ENCODE measurements at regions not wholly inside any gene's neighbourhood (a gene's known extent, or its start where the extent isn't known, plus 50 kb on each side); places are given as distances from the start of the nearest gene placed in this dataset.
"Not testable (repeated sequence)": the region's sequence is repeated elsewhere in the genome, so short reads cannot be mapped to it uniquely, and the experiment has no call there.

- no peak for DNase-seq (ENCODE audit: low spot score in 2 of 2)
- no peak for FAIRE-seq
Measured at GRCh38 chr7:149570784-149571183, 73.2 kb upstream of the ZNF746 start.

- FAIRE-seq (no peak), DNase-seq (ENCODE audit: low spot score in 2 of 2) (no peak)
Measured at GRCh38 chr7:149569726-149570422, 72.3 kb upstream of the ZNF746 start.

GRCh38 chr7:149569025-149569725 lies 71.6 kb upstream of the ZNF746 start:
- FAIRE-seq (no peak), DNase-seq (ENCODE audit: low spot score in 2 of 2) (no peak)

- DNase-seq (ENCODE audit: low spot score in 2 of 2) (no peak), FAIRE-seq (no peak)
Measured at GRCh38 chr7:149568218-149568617, 70.6 kb upstream of the ZNF746 start.

- FAIRE-seq = no peak
- no peak for DNase-seq (ENCODE audit: low spot score in 2 of 2)
Measured at GRCh38 chr7:149566103-149566502, 68.5 kb upstream of the ZNF746 start.

- DNase-seq (ENCODE audit: low spot score in 2 of 2) (no peak), FAIRE-seq (no peak)
Measured at GRCh38 chr7:149565096-149565382, 67.4 kb upstream of the ZNF746 start.

GRCh38 chr7:149564340-149565095 lies 66.9 kb upstream of the ZNF746 start:
- FAIRE-seq (no peak), DNase-seq (ENCODE audit: low spot score in 2 of 2) (no peak)

GRCh38 chr7:149562602-149563001 lies 65.0 kb upstream of the ZNF746 start:
- FAIRE-seq = no peak
- DNase-seq (ENCODE audit: low spot score in 2 of 2) = no peak

GRCh38 chr7:149561072-149561471 lies 63.5 kb upstream of the ZNF746 start:
- no peak for FAIRE-seq
- DNase-seq (ENCODE audit: low spot score in 2 of 2) = no peak

- DNase-seq (ENCODE audit: low spot score in 2 of 2) (no peak), FAIRE-seq (no peak)
Measured at GRCh38 chr7:149559711-149560110, 62.1 kb upstream of the ZNF746 start.

GRCh38 chr7:149558149-149558861 lies 60.7 kb upstream of the ZNF746 start:
- FAIRE-seq = no peak

GRCh38 chr7:149556525-149556924 lies 58.9 kb upstream of the ZNF746 start:
- FAIRE-seq; DNase-seq (ENCODE audit: low spot score in 2 of 2): not testable (repeated sequence)

More at GRCh38 chr7:149558149-149558861, 60.7 kb upstream of the ZNF746 start:
- no peak for DNase-seq (ENCODE audit: low spot score in 2 of 2)

- FAIRE-seq; DNase-seq (ENCODE audit: low spot score in 2 of 2): not testable (repeated sequence)
Measured at GRCh38 chr7:149554821-149555220, 57.2 kb upstream of the ZNF746 start.

- not testable (repeated sequence) for DNase-seq (ENCODE audit: low spot score in 2 of 2); FAIRE-seq
Measured at GRCh38 chr7:149553991-149554390, 56.4 kb upstream of the ZNF746 start.

- FAIRE-seq = no peak
Measured at GRCh38 chr7:149552799-149553198, 55.2 kb upstream of the ZNF746 start.

More at GRCh38 chr7:149552799-149553198, 55.2 kb upstream of the ZNF746 start:
- DNase-seq (ENCODE audit: low spot score in 2 of 2) = no peak

Measured in frontal cortex (tissue), 3 donors.